Panc1 (cell line): ENCODE measurements at regions not wholly inside any gene's neighbourhood (a gene's known extent, or its start where the extent isn't known, plus 50 kb on each side); places are given as distances from the start of the nearest gene placed in this dataset.

Source experiments
- ATAC-seq: fragments of 200-7000 bp; cut with Tn5 transposase; 2 replicates; pipeline ENCODE4 v1.9.1; 2020; ENCODE audit warnings: mild to moderate bottlenecking, moderate library complexity
- BruUV-seq: library from RNA; stranded (reverse); fragments of 400-500 nt; replicated peaks from 2 replicates; lab custom pipeline; 2021; lab: Mats Ljungman, UMichigan
- CTCF ChIA-PET: fragments of 300-600 bp; sonication (Branson Sonifier 250); formaldehyde crosslinking; loops from one replicate; lab custom pipeline; 2022; ENCODE audit warnings: antibody characterized with exemption; lab: Charles Lee
- POLR2A ChIA-PET: fragments of 300-600 bp; sonication (Branson Sonifier 250); formaldehyde crosslinking; loops from one replicate; lab custom pipeline; 2022; ENCODE audit warnings: antibody characterized with exemption; lab: Charles Lee
- DNase-seq: peaks from one replicate; pipeline ENCODE4 v3.0.0-alpha.2; 2010; ENCODE audit warnings: low read depth, low spot score
- H3K27ac ChIP-seq: 2 replicates; pipeline ENCODE4 v1.5.1; 2011; ENCODE audit warnings: mild to moderate bottlenecking, low read length, inconsistent platforms
- H3K27me3 ChIP-seq: fragments of 200-500 bp; sonication (Bioruptor generic); 2 replicates; pipeline ENCODE4 v1.6.0; 2014; ENCODE audit warnings: low read length, inconsistent platforms; ENCODE audit not compliant: control insufficient read depth, insufficient read depth
- H3K36me3 ChIP-seq: fragments of 200-500 bp; sonication (Bioruptor generic); 2 replicates; pipeline ENCODE4 v1.5.1; 2014; ENCODE audit warnings: inconsistent platforms, mild to moderate bottlenecking, low read length, moderate library complexity; ENCODE audit not compliant: control insufficient read depth, insufficient read depth
- H3K4me1 ChIP-seq: 2 replicates; pipeline ENCODE4 v1.5.1; 2011; ENCODE audit warnings: inconsistent platforms, mild to moderate bottlenecking, low read length, moderate library complexity; ENCODE audit not compliant: control insufficient read depth, insufficient read depth
- H3K4me3 ChIP-seq, 2 experiments: 2 replicates each; pipeline ENCODE4 v1.5.1; 2011 to 2012; ENCODE audit warnings: low read depth in 2 of 2, low read length in 2 of 2, mild to moderate bottlenecking in 2 of 2, inconsistent platforms in 1 of 2, moderate library complexity in 1 of 2
- H3K9me3 ChIP-seq: fragments of 200-500 bp; sonication (Bioruptor generic); 2 replicates; pipeline ENCODE4 v1.5.1; 2014; ENCODE audit warnings: low read depth, mild to moderate bottlenecking, inconsistent platforms, low read length, moderate library complexity; ENCODE audit not compliant: control insufficient read depth, insufficient read depth
- POLR2AphosphoS5 ChIP-seq: IDR thresholded peaks from 2 replicates; pipeline ENCODE4 v1.6.1; 2012; ENCODE audit warnings: mild to moderate bottlenecking, low read depth, low read length, moderate library complexity
- SIN3A ChIP-seq: IDR thresholded peaks from 2 replicates; pipeline ENCODE4 v1.6.1; 2012; ENCODE audit warnings: low read depth, mild to moderate bottlenecking, low read length, moderate library complexity, borderline replicate concordance; ENCODE audit not compliant: insufficient read depth
- TCF7L2 ChIP-seq: IDR thresholded peaks from 2 replicates; pipeline ENCODE4 v1.6.1; 2011; ENCODE audit warnings: mild to moderate bottlenecking, low read depth, low read length, inconsistent platforms
- in situ Hi-C: cut with HindIII; loops from 2 replicates; pipeline ENCODE4 v1.10.0; 2016; ENCODE audit warnings: low sequenced_read_pairs, low pct_unique_long_range_greater_than_20kb
- intact Hi-C: fragments of 100-400 bp; cut with micrococcal nuclease; formaldehyde crosslinking; loops from one replicate; pipeline ENCODE4 v1.10.0; 2022; ENCODE audit not compliant: unreplicated experiment
- TF ChIP-seq, protein P1 (sequence below): fragments of 450-650 bp; IDR thresholded peaks from 2 replicates; pipeline ENCODE4 v1.5.1; 2017; ENCODE audit warnings: mild to moderate bottlenecking
- TF ChIP-seq, protein P2 (sequence below), 2 experiments: IDR thresholded peaks; 2 replicates each; pipeline ENCODE4 v1.6.1; 2011 to 2012; ENCODE audit warnings: low read depth in 2 of 2, control low read depth in 1 of 2, low read length in 1 of 2, mild to moderate bottlenecking in 1 of 2, moderate library complexity in 1 of 2; ENCODE audit not compliant: insufficient read depth in 1 of 2

DNA sequence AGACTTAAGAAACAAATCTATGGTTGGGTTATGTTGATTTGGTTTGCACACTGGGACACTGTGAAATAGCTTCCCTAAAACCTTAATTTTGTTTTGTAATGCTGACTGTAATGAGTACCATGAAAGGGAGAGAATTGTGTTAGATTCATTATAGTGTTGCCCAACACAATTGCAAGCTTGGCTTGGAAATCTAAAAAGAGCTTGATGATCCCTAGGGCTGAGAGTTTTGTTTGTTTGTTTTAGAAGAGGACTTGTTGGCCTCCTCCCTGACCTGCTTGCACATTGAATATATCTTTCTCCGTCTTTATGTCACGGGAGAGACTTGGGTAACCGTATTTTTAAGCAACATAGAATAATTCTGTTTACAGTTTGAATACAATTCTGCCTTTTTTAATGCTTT is 410.1 kb downstream of the ARL4A start:
- TF ChIP-seq POLR2AphosphoS5: no peak
- TF ChIP-seq, protein P1, sequence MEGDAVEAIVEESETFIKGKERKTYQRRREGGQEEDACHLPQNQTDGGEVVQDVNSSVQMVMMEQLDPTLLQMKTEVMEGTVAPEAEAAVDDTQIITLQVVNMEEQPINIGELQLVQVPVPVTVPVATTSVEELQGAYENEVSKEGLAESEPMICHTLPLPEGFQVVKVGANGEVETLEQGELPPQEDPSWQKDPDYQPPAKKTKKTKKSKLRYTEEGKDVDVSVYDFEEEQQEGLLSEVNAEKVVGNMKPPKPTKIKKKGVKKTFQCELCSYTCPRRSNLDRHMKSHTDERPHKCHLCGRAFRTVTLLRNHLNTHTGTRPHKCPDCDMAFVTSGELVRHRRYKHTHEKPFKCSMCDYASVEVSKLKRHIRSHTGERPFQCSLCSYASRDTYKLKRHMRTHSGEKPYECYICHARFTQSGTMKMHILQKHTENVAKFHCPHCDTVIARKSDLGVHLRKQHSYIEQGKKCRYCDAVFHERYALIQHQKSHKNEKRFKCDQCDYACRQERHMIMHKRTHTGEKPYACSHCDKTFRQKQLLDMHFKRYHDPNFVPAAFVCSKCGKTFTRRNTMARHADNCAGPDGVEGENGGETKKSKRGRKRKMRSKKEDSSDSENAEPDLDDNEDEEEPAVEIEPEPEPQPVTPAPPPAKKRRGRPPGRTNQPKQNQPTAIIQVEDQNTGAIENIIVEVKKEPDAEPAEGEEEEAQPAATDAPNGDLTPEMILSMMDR: no peak
- TF ChIP-seq SIN3A: no peak
- TF ChIP-seq TCF7L2: no peak
- TF ChIP-seq, protein P2, sequence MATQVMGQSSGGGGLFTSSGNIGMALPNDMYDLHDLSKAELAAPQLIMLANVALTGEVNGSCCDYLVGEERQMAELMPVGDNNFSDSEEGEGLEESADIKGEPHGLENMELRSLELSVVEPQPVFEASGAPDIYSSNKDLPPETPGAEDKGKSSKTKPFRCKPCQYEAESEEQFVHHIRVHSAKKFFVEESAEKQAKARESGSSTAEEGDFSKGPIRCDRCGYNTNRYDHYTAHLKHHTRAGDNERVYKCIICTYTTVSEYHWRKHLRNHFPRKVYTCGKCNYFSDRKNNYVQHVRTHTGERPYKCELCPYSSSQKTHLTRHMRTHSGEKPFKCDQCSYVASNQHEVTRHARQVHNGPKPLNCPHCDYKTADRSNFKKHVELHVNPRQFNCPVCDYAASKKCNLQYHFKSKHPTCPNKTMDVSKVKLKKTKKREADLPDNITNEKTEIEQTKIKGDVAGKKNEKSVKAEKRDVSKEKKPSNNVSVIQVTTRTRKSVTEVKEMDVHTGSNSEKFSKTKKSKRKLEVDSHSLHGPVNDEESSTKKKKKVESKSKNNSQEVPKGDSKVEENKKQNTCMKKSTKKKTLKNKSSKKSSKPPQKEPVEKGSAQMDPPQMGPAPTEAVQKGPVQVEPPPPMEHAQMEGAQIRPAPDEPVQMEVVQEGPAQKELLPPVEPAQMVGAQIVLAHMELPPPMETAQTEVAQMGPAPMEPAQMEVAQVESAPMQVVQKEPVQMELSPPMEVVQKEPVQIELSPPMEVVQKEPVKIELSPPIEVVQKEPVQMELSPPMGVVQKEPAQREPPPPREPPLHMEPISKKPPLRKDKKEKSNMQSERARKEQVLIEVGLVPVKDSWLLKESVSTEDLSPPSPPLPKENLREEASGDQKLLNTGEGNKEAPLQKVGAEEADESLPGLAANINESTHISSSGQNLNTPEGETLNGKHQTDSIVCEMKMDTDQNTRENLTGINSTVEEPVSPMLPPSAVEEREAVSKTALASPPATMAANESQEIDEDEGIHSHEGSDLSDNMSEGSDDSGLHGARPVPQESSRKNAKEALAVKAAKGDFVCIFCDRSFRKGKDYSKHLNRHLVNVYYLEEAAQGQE (IDR thresholded peaks at IDR 0.05; ENCODE audit: insufficient read depth in 1 of 2, low read depth in 2 of 2, low read length in 1 of 2): no peak
- Histone ChIP-seq H3K9me3 (no peaks in the 10 kb centered on the region; the same call in 1 of the 2 replicates), H3K4me1 (no peaks in the 10 kb centered on the region), H3K27me3 (no peaks in the 10 kb centered on the region), H3K4me3 (no peak overlapping the region), H3K36me3 (no peaks in the 10 kb centered on the region), H3K27ac (no peak overlapping the region)
- DNase-seq (no peak), ATAC-seq (no peak)
- POLR2A ChIA-PET: no interaction called here
- BruUV-seq: no TSS peak
- intact Hi-C loops (no loop called here), in situ Hi-C loops (no loop called here)
- CTCF ChIA-PET: no interaction called here

DNA sequence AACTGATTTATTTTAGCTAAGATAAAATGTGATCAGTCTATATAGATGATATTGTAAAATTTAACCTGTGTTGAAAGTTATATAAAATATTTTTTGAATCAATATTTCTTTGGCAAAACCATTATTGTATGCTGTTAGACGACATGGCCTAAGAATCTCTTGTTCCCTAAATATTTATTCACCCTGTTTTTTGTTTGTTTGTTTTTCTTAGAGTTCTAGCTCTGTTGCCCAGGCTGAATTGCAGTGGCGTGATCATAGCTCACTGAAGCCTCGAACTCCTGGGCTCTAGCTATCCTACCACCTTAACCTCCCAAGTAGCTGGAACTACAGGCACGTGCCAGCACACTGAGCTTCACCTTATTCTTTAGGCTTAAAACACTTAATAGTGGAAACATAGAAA is 410.7 kb downstream of the ARL4A start:
- no peak overlapping the region for H3K27ac ChIP-seq
- in situ Hi-C loops: no loop called here
- H3K36me3 ChIP-seq: no peaks in the 10 kb centered on the region
- no peak for TF ChIP-seq TCF7L2
- TF ChIP-seq, protein P1: no peak
- no peak for TF ChIP-seq POLR2AphosphoS5
- no peak for TF ChIP-seq SIN3A
- TF ChIP-seq, protein P2 (IDR thresholded peaks at IDR 0.05; ENCODE audit: insufficient read depth in 1 of 2, low read depth in 2 of 2, low read length in 1 of 2): no peak
- no peaks in the 10 kb centered on the region for H3K4me1 ChIP-seq
- no peaks in the 10 kb centered on the region for H3K27me3 ChIP-seq
- no TSS peak for BruUV-seq
- no peaks in the 10 kb centered on the region; the same call in 1 of the 2 replicates for H3K9me3 ChIP-seq
- no peak overlapping the region for H3K4me3 ChIP-seq
- intact Hi-C loops: no loop called here
- CTCF ChIA-PET: no interaction called here
- ATAC-seq (no peak), DNase-seq (no peak)
- POLR2A ChIA-PET: no interaction called here
